H1 (cell line): ENCODE measurements at regions not wholly inside any gene's neighbourhood (a gene's known extent, or its start where the extent isn't known, plus 50 kb on each side); places are given as distances from the start of the nearest gene placed in this dataset.

Experiments used
- CTCF ChIA-PET: fragments of 300-600 bp; sonication (Branson Sonifier 250); formaldehyde crosslinking; loops from one replicate; lab custom pipeline; 2021; ENCODE audit not compliant: partially characterized antibody; lab: Charles Lee
- POLR2A ChIA-PET: fragments of 300-600 bp; sonication (Branson Sonifier 250); formaldehyde crosslinking; loops from one replicate; lab custom pipeline; 2021; ENCODE audit warnings: inconsistent platforms; ENCODE audit not compliant: partially characterized antibody; lab: Charles Lee
- DNase-seq, 2 experiments: peaks; one replicate each; pipeline versions ENCODE4 v3.0.0 to v3.0.0-alpha.2; 2010 to 2022; ENCODE audit warnings: low spot score in 2 of 2, low read depth in 1 of 2, mixed read lengths in 1 of 2
- FAIRE-seq: peaks from 2 replicates; lab custom pipeline; 2011; peaks lifted over from hg19 to GRCh38; lab: Jason Lieb, UNC
- H2AFZ ChIP-seq: 2 replicates; pipeline ENCODE4 v1.8.1; 2012; ENCODE audit warnings: low read length, inconsistent platforms
- H2AK5ac ChIP-seq: 2 replicates; pipeline ENCODE4 v1.6.1; 2013; ENCODE audit warnings: low read depth, low read length
- H2BK120ac ChIP-seq: replicated peaks from 2 replicates; pipeline ENCODE3; 2013; ENCODE audit warnings: low read depth, low read length, inconsistent platforms
- H2BK12ac ChIP-seq: 2 replicates; pipeline ENCODE4 v1.6.1; 2013; ENCODE audit warnings: low read depth, low read length
- H2BK15ac ChIP-seq: 2 replicates; pipeline ENCODE4 v1.6.1; 2013; ENCODE audit warnings: low read length
- H2BK20ac ChIP-seq: 2 replicates; pipeline ENCODE4 v1.6.1; 2013; ENCODE audit warnings: low read length
- H2BK5ac ChIP-seq: 2 replicates; pipeline ENCODE4 v1.6.1; 2013; ENCODE audit warnings: low read depth, low read length
- H3K14ac ChIP-seq: 2 replicates; pipeline ENCODE4 v1.6.1; 2013; ENCODE audit warnings: inconsistent platforms; ENCODE audit not compliant: insufficient read length
- H3K18ac ChIP-seq: 2 replicates; pipeline ENCODE4 v1.6.1; 2013; ENCODE audit warnings: low read length; ENCODE audit errors: extremely low read depth
- H3K23ac ChIP-seq: 2 replicates; pipeline ENCODE4 v1.6.1; 2013; ENCODE audit warnings: inconsistent platforms; ENCODE audit not compliant: insufficient read length
- H3K23me2 ChIP-seq: 2 replicates; pipeline ENCODE4 v1.6.1; 2013; ENCODE audit warnings: low read depth, low read length
- H3K27ac ChIP-seq: 2 replicates; pipeline ENCODE4 v1.6.1; 2011; ENCODE audit warnings: low read depth, low read length, inconsistent platforms
- H3K27me3 ChIP-seq, 4 experiments: replicated peaks in 1 of 4; 1 replicate in 1 of 4; 2 replicates in 3 of 4; pipeline versions ENCODE4 v1.6.1 to v1.8.1; 2011 to 2013; ENCODE audit warnings: low read length in 3 of 4, mild to moderate bottlenecking in 3 of 4, inconsistent platforms in 2 of 4, mixed read lengths in 2 of 4, moderate library complexity in 1 of 4; ENCODE audit not compliant: control insufficient read depth in 3 of 4, insufficient read depth in 3 of 4; ENCODE audit errors: extremely low read depth in 1 of 4
- H3K36me3 ChIP-seq, 4 experiments: 2 replicates each; pipeline versions ENCODE4 v1.6.1 to v1.8.1; 2011 to 2013; ENCODE audit warnings: mild to moderate bottlenecking in 4 of 4, low read length in 3 of 4, moderate library complexity in 2 of 4, control low read depth in 1 of 4, inconsistent platforms in 1 of 4; ENCODE audit not compliant: insufficient read depth in 4 of 4, control insufficient read depth in 2 of 4
- H3K4ac ChIP-seq: replicated peaks from 2 replicates; pipeline ENCODE3; 2013; ENCODE audit warnings: low read length, low read depth, mixed read lengths, inconsistent platforms; ENCODE audit not compliant: insufficient read length
- H3K4me1 ChIP-seq, 4 experiments: replicated peaks in 1 of 4; 1 replicate in 1 of 4; 2 replicates in 3 of 4; pipeline versions ENCODE4 v1.6.1 to v1.8.1; 2011 to 2013; ENCODE audit warnings: low read length in 3 of 4, inconsistent platforms in 2 of 4, mixed read lengths in 1 of 4; ENCODE audit not compliant: insufficient read depth in 4 of 4, control insufficient read depth in 3 of 4
- H3K4me2 ChIP-seq, 2 experiments: 2 replicates each; pipeline versions ENCODE4 v1.6.1 to v1.8.1; 2011 to 2013; ENCODE audit warnings: low read depth in 2 of 2, low read length in 2 of 2, control low read depth in 1 of 2, inconsistent platforms in 1 of 2, mild to moderate bottlenecking in 1 of 2; ENCODE audit not compliant: insufficient read depth in 1 of 2
- H3K4me3 ChIP-seq, 4 experiments: fragments of 200-600, 300-600 bp in 1 of 4; sonication (generic), shearing (Covaris generic), sonication (Bioruptor Twin) in 1 of 4; 2 replicates each; pipeline versions ENCODE4 v1.5.1 to v1.8.1; 2011 to 2016; ENCODE audit warnings: low read length in 4 of 4, low read depth in 3 of 4, control low read depth in 2 of 4, inconsistent platforms in 2 of 4, mild to moderate bottlenecking in 2 of 4, mixed read lengths in 1 of 4, moderate library complexity in 1 of 4; ENCODE audit not compliant: insufficient read depth in 2 of 4; ENCODE audit errors: extremely low read depth in 1 of 4
- H3K56ac ChIP-seq: replicated peaks from 2 replicates; pipeline ENCODE3; 2013; ENCODE audit warnings: low read depth, mild to moderate bottlenecking, mixed read lengths, low read length, inconsistent platforms; ENCODE audit not compliant: insufficient read length
- H3K79me1 ChIP-seq: 2 replicates; pipeline ENCODE4 v1.6.1; 2013; ENCODE audit warnings: low read depth, low read length, control low read depth
- H3K79me2 ChIP-seq, 2 experiments: 2 replicates each; pipeline versions ENCODE4 v1.6.1 to v1.8.1; 2012 to 2013; ENCODE audit warnings: low read length in 2 of 2, mild to moderate bottlenecking in 2 of 2, inconsistent platforms in 1 of 2; ENCODE audit not compliant: insufficient read depth in 2 of 2, control insufficient read depth in 1 of 2
- H3K9ac ChIP-seq, 4 experiments: replicated peaks in 1 of 4; 1 replicate in 1 of 4; 2 replicates in 3 of 4; pipeline versions ENCODE4 v1.6.1 to v1.8.1; 2011 to 2013; ENCODE audit warnings: low read depth in 3 of 4, low read length in 3 of 4, control low read depth in 2 of 4, mild to moderate bottlenecking in 2 of 4, moderate library complexity in 2 of 4, inconsistent platforms in 1 of 4; ENCODE audit errors: extremely low read depth in 1 of 4
- H3K9me3 ChIP-seq, 2 experiments: 2 replicates each; pipeline versions ENCODE4 v1.6.1 to v1.8.1; 2012 to 2013; ENCODE audit warnings: mild to moderate bottlenecking in 2 of 2, moderate library complexity in 2 of 2, control low read depth in 1 of 2, inconsistent platforms in 1 of 2, low read depth in 1 of 2, low read length in 1 of 2, mixed read lengths in 1 of 2; ENCODE audit not compliant: insufficient read depth in 2 of 2
- H4K20me1 ChIP-seq, 2 experiments: replicated peaks in 1 of 2; 2 replicates each; pipeline versions ENCODE3 to v1.8.1; 2011 to 2013; ENCODE audit warnings: inconsistent platforms in 2 of 2, low read length in 2 of 2, mild to moderate bottlenecking in 1 of 2; ENCODE audit not compliant: insufficient read depth in 2 of 2, control insufficient read depth in 1 of 2
- H4K5ac ChIP-seq: 2 replicates; pipeline ENCODE4 v1.6.1; 2013; ENCODE audit warnings: low read length, low read depth, mixed read lengths, inconsistent platforms; ENCODE audit not compliant: insufficient read length
- H4K8ac ChIP-seq: 2 replicates; pipeline ENCODE4 v1.8.0; 2013; ENCODE audit warnings: mild to moderate bottlenecking, moderate library complexity, low read length, inconsistent platforms; ENCODE audit not compliant: insufficient read depth; ENCODE audit errors: extremely low read depth
- H4K91ac ChIP-seq: replicated peaks from 2 replicates; pipeline ENCODE3; 2013; ENCODE audit warnings: low read length, mixed read lengths, inconsistent platforms; ENCODE audit not compliant: insufficient read length
- JUND ChIP-seq: IDR thresholded peaks from 2 replicates; pipeline ENCODE4 v1.6.1; 2011; ENCODE audit warnings: mild to moderate bottlenecking, improper control_type of control experiment, low read length
- NANOG ChIP-seq: IDR thresholded peaks from 2 replicates; pipeline ENCODE4 v1.6.1; 2011; ENCODE audit warnings: low read length, low read depth, mild to moderate bottlenecking, inconsistent platforms; ENCODE audit not compliant: insufficient read depth, poor library complexity, severe bottlenecking
- WGBS, 2 experiments: shearing (Covaris generic) in 1 of 2; methylation state at CpG; one replicate each; pipeline versions ENCODE4 v1.1.6 to v1.1.7; 2013 to 2015; ENCODE audit warnings: low lambda C conversion rate in 2 of 2, mixed read lengths in 2 of 2, inconsistent platforms in 1 of 2, low coverage in 1 of 2, missing lambda C conversion rate in 1 of 2; ENCODE audit not compliant: insufficient replicate concordance in 2 of 2, insufficient coverage in 1 of 2, insufficient read length in 1 of 2; ENCODE audit errors: extremely low coverage in 1 of 2, missing lambda C conversion rate in 1 of 2; 5-methylcytosine and 5-hydroxymethylcytosine counted together

GRCh38 chr21:35215870-35216269 lies 166.8 kb upstream of the RUNX1 start:
- no peak for DNase-seq
- H3K79me1 ChIP-seq = no peaks in the 10 kb centered on the region
- TF ChIP-seq JUND (no peak), NANOG (no peak)
- no peak overlapping the region for H4K91ac ChIP-seq
- no peak overlapping the region for H3K18ac ChIP-seq
- no peaks in the 10 kb centered on the region for H3K79me2 ChIP-seq
- H3K23ac ChIP-seq = no peak overlapping the region
- no peak overlapping the region for H2AK5ac ChIP-seq
- no peak overlapping the region for H2BK15ac ChIP-seq
- 93% methylated on average over 1 of the region's 1 CpG; no CpG with 5 or more reads in 1 of the 2 experiments for WGBS, 2 experiments
- no peaks in the 10 kb centered on the region for H4K20me1 ChIP-seq
- H3K27me3 ChIP-seq = no peaks in the 10 kb centered on the region
- ChIA-PET CTCF (interaction anchor here (0.9 to 3.3 kb wide), 3 partner anchors 10 to 221 kb away, joined by 3 to 11 read pairs (median 4); no protein-coding TSS in a partner anchor), POLR2A (no interaction called here)
- no peak overlapping the region for H4K8ac ChIP-seq
- no peak overlapping the region for H3K27ac ChIP-seq
- H3K4ac ChIP-seq = no peak overlapping the region
- no peak overlapping the region for H3K4me3 ChIP-seq
- no peaks in the 10 kb centered on the region for H3K4me1 ChIP-seq
- no peak overlapping the region for H2BK5ac ChIP-seq
- no peaks in the 10 kb centered on the region for H3K23me2 ChIP-seq
- no peak overlapping the region for H3K4me2 ChIP-seq
- H2AFZ ChIP-seq = no peak overlapping the region
- no peaks in the 10 kb centered on the region for H3K9me3 ChIP-seq
- H3K56ac ChIP-seq = no peak overlapping the region
- H4K5ac ChIP-seq = no peak overlapping the region
- no peak for FAIRE-seq
- no peaks in the 10 kb centered on the region; a peak in 1 of 8 replicates for H3K36me3 ChIP-seq
- H3K14ac ChIP-seq = no peak overlapping the region
- no peak overlapping the region for H2BK120ac ChIP-seq
- H2BK12ac ChIP-seq = no peak overlapping the region; the same call in 1 of the 2 replicates
- no peak overlapping the region for H3K9ac ChIP-seq
- no peak overlapping the region for H2BK20ac ChIP-seq
